Neural crest cell (in vitro differentiated cells): ENCODE measurements at regions not wholly inside any gene's neighbourhood (a gene's known extent, or its start where the extent isn't known, plus 50 kb on each side); places are given as distances from the start of the nearest gene placed in this dataset.

Experiments
- DNase-seq: peaks from one replicate; pipeline ENCODE4 v3.0.0; 2021; ENCODE audit warnings: low read depth, mixed read lengths, low spot score
- H3K27ac Mint-ChIP-seq: one replicate; pipeline ENCODE4 v1.8.0; 2021; ENCODE audit warnings: mild to moderate bottlenecking, mixed read lengths; ENCODE audit not compliant: unreplicated experiment
- H3K27me3 Mint-ChIP-seq: 2 replicates; pipeline ENCODE4 v1.8.0; 2021; ENCODE audit warnings: low read depth, mild to moderate bottlenecking, mixed read lengths
- H3K36me3 Mint-ChIP-seq: 2 replicates; pipeline ENCODE4 v1.8.0; 2021; ENCODE audit warnings: low read depth, mild to moderate bottlenecking, mixed read lengths
- H3K4me1 Mint-ChIP-seq: 2 replicates; pipeline ENCODE4 v1.8.0; 2021; ENCODE audit warnings: mixed read lengths
- H3K4me3 Mint-ChIP-seq: one replicate; pipeline ENCODE4 v1.8.0; 2021; ENCODE audit warnings: mild to moderate bottlenecking, mixed read lengths
- H3K9me3 Mint-ChIP-seq: 2 replicates; pipeline ENCODE4 v1.8.0; 2021; ENCODE audit warnings: mixed read lengths
- TF ChIP-seq, protein P1 (sequence below): fragments of 200-600 bp; sonication (generic); conservative IDR thresholded peaks from 2 replicates; pipeline ENCODE4 v1.5.0; 2021; ENCODE audit warnings: antibody characterized with exemption, mild to moderate bottlenecking

DNA sequence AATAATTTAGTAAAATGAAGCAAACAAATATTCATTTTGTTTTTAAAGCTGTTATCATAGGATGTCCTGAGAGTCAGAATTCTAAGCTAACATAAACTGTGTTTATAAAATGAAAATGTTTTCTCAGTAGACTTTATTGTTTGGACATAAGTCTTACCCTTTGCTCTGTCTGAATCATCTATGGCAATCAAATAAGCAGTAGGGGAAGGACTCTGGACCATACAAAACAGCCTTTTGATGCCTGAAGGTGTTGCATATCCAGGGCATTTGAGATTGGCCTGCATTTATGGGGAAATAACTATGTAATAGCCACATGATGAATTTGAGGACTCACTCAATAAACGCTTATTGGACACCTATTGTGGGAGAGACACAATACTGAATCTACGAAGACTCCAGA lies 123.0 kb upstream of the ATP5MC3 start:
- no peak for DNase-seq
- no peak overlapping the region for H3K4me3 Mint-ChIP-seq
- no peaks in the 10 kb centered on the region for H3K36me3 Mint-ChIP-seq
- H3K27ac Mint-ChIP-seq: no peak overlapping the region
- TF ChIP-seq, protein P1, sequence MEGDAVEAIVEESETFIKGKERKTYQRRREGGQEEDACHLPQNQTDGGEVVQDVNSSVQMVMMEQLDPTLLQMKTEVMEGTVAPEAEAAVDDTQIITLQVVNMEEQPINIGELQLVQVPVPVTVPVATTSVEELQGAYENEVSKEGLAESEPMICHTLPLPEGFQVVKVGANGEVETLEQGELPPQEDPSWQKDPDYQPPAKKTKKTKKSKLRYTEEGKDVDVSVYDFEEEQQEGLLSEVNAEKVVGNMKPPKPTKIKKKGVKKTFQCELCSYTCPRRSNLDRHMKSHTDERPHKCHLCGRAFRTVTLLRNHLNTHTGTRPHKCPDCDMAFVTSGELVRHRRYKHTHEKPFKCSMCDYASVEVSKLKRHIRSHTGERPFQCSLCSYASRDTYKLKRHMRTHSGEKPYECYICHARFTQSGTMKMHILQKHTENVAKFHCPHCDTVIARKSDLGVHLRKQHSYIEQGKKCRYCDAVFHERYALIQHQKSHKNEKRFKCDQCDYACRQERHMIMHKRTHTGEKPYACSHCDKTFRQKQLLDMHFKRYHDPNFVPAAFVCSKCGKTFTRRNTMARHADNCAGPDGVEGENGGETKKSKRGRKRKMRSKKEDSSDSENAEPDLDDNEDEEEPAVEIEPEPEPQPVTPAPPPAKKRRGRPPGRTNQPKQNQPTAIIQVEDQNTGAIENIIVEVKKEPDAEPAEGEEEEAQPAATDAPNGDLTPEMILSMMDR: no peak
- no peaks in the 10 kb centered on the region for H3K9me3 Mint-ChIP-seq
- H3K4me1 Mint-ChIP-seq: no peaks in the 10 kb centered on the region
- H3K27me3 Mint-ChIP-seq: peaks cover 43% of the 10 kb centered on the region

GRCh38 chr2:175293776-175294175 lies 112.3 kb upstream of the ATP5MC3 start:
- H3K9me3 Mint-ChIP-seq: peaks cover 7% of the 10 kb centered on the region

GRCh38 chr2:175293195-175293594 lies 111.7 kb upstream of the ATP5MC3 start:
- TF ChIP-seq, protein P1: no peak
- Mint-ChIP-seq H3K27ac (no peak overlapping the region), H3K27me3 (peaks cover 25% of the 10 kb centered on the region), H3K4me3 (no peak overlapping the region), H3K4me1 (peaks cover 5% of the 10 kb centered on the region), H3K36me3 (no peaks in the 10 kb centered on the region), H3K9me3 (peaks cover 7% of the 10 kb centered on the region)
- DNase-seq: no peak

More at GRCh38 chr2:175293776-175294175, 112.3 kb upstream of the ATP5MC3 start:
- peaks cover 25% of the 10 kb centered on the region for H3K27me3 Mint-ChIP-seq
- no peak overlapping the region for H3K4me3 Mint-ChIP-seq
- H3K36me3 Mint-ChIP-seq: no peaks in the 10 kb centered on the region
- DNase-seq: no peak
- no peak overlapping the region for H3K27ac Mint-ChIP-seq
- peaks cover 5% of the 10 kb centered on the region for H3K4me1 Mint-ChIP-seq
- TF ChIP-seq, protein P1: no peak

DNA sequence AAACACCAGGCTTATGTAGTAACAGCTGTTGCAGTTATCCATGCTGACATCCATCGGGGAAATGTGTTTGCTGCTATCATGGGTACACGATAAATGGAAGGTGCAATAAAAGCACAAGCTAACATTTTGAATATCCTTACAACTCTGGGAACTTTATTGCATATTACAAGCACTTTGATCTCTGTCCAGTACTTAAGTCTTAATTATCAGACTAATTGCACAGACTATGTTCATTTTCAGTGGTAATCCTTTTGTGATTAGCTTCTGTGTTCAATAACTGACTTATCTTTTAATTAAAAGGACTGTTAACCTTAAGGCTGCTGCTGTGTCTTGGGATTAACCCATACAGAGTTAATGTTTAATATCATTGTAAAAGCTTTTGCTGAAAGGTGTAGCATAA lies 101.4 kb upstream of the ATP5MC3 start:
- Mint-ChIP-seq H3K4me3 (no peak overlapping the region), H3K9me3 (no peaks in the 10 kb centered on the region), H3K36me3 (no peaks in the 10 kb centered on the region), H3K4me1 (no peaks in the 10 kb centered on the region), H3K27me3 (no peaks in the 10 kb centered on the region), H3K27ac (no peak overlapping the region)
- TF ChIP-seq, protein P1: no peak
- no peak for DNase-seq

GRCh38 chr2:175282300-175282699 lies 100.8 kb upstream of the ATP5MC3 start:
- H3K4me1 Mint-ChIP-seq: no peaks in the 10 kb centered on the region
- H3K36me3 Mint-ChIP-seq: no peaks in the 10 kb centered on the region
- H3K9me3 Mint-ChIP-seq: no peaks in the 10 kb centered on the region
- TF ChIP-seq, protein P1: peak; percentile 65
- no peaks in the 10 kb centered on the region for H3K27me3 Mint-ChIP-seq
- no peak overlapping the region for H3K4me3 Mint-ChIP-seq
- DNase-seq: no peak
- no peak overlapping the region for H3K27ac Mint-ChIP-seq

GRCh38 chr2:175277772-175278171 lies 96.3 kb upstream of the ATP5MC3 start:
- Mint-ChIP-seq H3K36me3 (no peaks in the 10 kb centered on the region), H3K27ac (no peak overlapping the region), H3K4me3 (no peak overlapping the region), H3K9me3 (no peaks in the 10 kb centered on the region), H3K4me1 (peaks cover 6% of the 10 kb centered on the region), H3K27me3 (peaks cover 3% of the 10 kb centered on the region)
- DNase-seq: no peak
- TF ChIP-seq, protein P1: no peak
